Occipital lobe (tissue), 1 donor: ENCODE measurements at regions not wholly inside any gene's neighbourhood (a gene's known extent, or its start where the extent isn't known, plus 50 kb on each side); places are given as distances from the start of the nearest gene placed in this dataset.
"Not testable (repeated sequence)": the region's sequence is repeated elsewhere in the genome, so short reads cannot be mapped to it uniquely, and the experiment has no call there.

Experiments used
- DNase-seq: peaks from one replicate; lab custom pipeline; 2025; lab: John Stamatoyannopoulos, UW

GRCh38 chr12:116327992-116328391 is 50.5 kb upstream of the MED13L start:
- DNase-seq: not testable (repeated sequence)

- no peak for DNase-seq
Observed at GRCh38 chr12:116331876-116332275, 54.4 kb upstream of the MED13L start.

GRCh38 chr12:116332705-116333380 is 55.4 kb upstream of the MED13L start:
- DNase-seq: no peak

- DNase-seq: no peak
Observed at GRCh38 chr12:116333402-116333801, 55.9 kb upstream of the MED13L start.

GRCh38 chr12:116336542-116337065 is 59.1 kb upstream of the MED13L start:
- DNase-seq: no peak

- DNase-seq: no peak
Observed at GRCh38 chr12:116337312-116337711, 59.8 kb upstream of the MED13L start.

GRCh38 chr12:116338064-116338846 is 60.8 kb upstream of the MED13L start:
- no peak for DNase-seq

GRCh38 chr12:116339062-116339461 is 61.6 kb upstream of the MED13L start:
- DNase-seq: no peak

GRCh38 chr12:116339800-116340371 is 62.4 kb upstream of the MED13L start:
- no peak for DNase-seq

- no peak for DNase-seq
Observed at GRCh38 chr12:116343331-116343884, 65.9 kb upstream of the MED13L start.

- DNase-seq: no peak
Observed at GRCh38 chr12:116346222-116346621, 68.7 kb upstream of the MED13L start.

GRCh38 chr12:116346741-116347140 is 69.2 kb upstream of the MED13L start:
- DNase-seq: peak; percentile 13

- DNase-seq: no peak
Observed at GRCh38 chr12:116347265-116347664, 69.8 kb upstream of the MED13L start.

- DNase-seq: no peak
Observed at GRCh38 chr12:116352315-116352835, 74.9 kb upstream of the MED13L start.

GRCh38 chr12:116353958-116354357 is 76.5 kb upstream of the MED13L start:
- no peak for DNase-seq

GRCh38 chr12:116354534-116354933 is 77.0 kb upstream of the MED13L start:
- DNase-seq: no peak

GRCh38 chr12:116354950-116355783 is 77.7 kb upstream of the MED13L start:
- DNase-seq: no peak

- no peak for DNase-seq
Observed at GRCh38 chr12:116358536-116358892, 81.0 kb upstream of the MED13L start.

- DNase-seq: peak; percentile 58
Observed at GRCh38 chr12:116358893-116359761, 81.6 kb upstream of the MED13L start.
